HEK293T (cell line): ENCODE measurements at regions not wholly inside any gene's neighbourhood (a gene's known extent, or its start where the extent isn't known, plus 50 kb on each side); places are given as distances from the start of the nearest gene placed in this dataset.

ENCODE experiments used
- ELF4 ChIP-seq: fragments of 450-650 bp; IDR thresholded peaks from 2 replicates; pipeline ENCODE4 v1.6.1; 2017; ENCODE audit warnings: antibody characterized with exemption
- FOXK2 ChIP-seq: fragments of 450-650 bp; IDR thresholded peaks from 2 replicates; pipeline ENCODE4 v1.6.1; 2016; ENCODE audit warnings: mild to moderate bottlenecking
- HDGF ChIP-seq: fragments of 450-650 bp; IDR thresholded peaks from 2 replicates; pipeline ENCODE4 v1.6.1; 2017; ENCODE audit warnings: antibody characterized with exemption, borderline replicate concordance
- SP1 ChIP-seq: fragments of 450-650 bp; IDR thresholded peaks from 2 replicates; pipeline ENCODE4 v1.6.1; 2017
- TARDBP ChIP-seq: fragments of 450-650 bp; IDR thresholded peaks from 2 replicates; pipeline ENCODE4 v1.6.1; 2016
- TF ChIP-seq, protein P1 (sequence below): fragments of 450-650 bp; IDR thresholded peaks from 2 replicates; pipeline ENCODE4 v1.6.1; 2016

DNA sequence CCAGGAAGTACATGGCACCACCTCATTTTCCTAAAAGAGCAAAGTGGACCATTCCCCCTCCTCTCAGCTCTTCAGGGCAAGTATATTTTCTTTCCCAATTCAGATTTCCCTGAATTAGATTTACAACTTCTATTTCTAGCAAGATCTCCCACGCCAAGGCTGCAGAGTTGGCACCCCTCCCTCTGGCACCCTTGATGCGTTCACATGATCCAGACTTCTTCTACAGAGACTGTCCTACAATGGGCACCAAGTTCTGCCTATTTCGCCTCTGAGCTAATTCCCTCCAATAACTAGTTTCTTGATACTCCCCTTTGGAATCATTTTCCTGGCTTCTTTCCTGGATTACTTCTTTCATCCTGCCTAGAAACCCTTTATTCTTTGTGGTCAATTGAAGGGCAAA, 122.0 kb downstream of the CDC7 start:
- TF ChIP-seq, protein P1, sequence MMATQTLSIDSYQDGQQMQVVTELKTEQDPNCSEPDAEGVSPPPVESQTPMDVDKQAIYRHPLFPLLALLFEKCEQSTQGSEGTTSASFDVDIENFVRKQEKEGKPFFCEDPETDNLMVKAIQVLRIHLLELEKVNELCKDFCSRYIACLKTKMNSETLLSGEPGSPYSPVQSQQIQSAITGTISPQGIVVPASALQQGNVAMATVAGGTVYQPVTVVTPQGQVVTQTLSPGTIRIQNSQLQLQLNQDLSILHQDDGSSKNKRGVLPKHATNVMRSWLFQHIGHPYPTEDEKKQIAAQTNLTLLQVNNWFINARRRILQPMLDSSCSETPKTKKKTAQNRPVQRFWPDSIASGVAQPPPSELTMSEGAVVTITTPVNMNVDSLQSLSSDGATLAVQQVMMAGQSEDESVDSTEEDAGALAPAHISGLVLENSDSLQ, result no peak
- TF ChIP-seq SP1 (no peak), FOXK2 (no peak), ELF4 (no peak), HDGF (no peak), TARDBP (no peak)
